Lung (tissue), 11 donors: ENCODE measurements at regions not wholly inside any gene's neighbourhood (a gene's known extent, or its start where the extent isn't known, plus 50 kb on each side); places are given as distances from the start of the nearest gene placed in this dataset.

Source experiments
- ATAC-seq: fragments of 200-7000 bp; cut with Tn5 transposase; one replicate; pipeline ENCODE4 v1.9.1; 2020; ENCODE audit warnings: moderate number of reproducible peaks; ENCODE audit not compliant: insufficient read depth, low FRiP score
- DNase-seq, 3 donors: peaks; one replicate each; pipeline ENCODE4 v3.0.0-alpha.2; 2013 to 2017
- H3K27ac ChIP-seq, 2 donors: one replicate each; pipeline ENCODE4 v1.5.1; 2013; ENCODE audit warnings: mild to moderate bottlenecking in 2 of 2, moderate library complexity in 2 of 2, control low read depth in 1 of 2, inconsistent platforms in 1 of 2, low read depth in 1 of 2, low read length in 1 of 2
- H3K27me3 ChIP-seq, 3 donors: one replicate each; pipeline ENCODE4 v1.5.1; 2013; ENCODE audit warnings: low read length in 2 of 3; ENCODE audit not compliant: control insufficient read depth in 3 of 3, insufficient read depth in 3 of 3
- H3K36me3 ChIP-seq, 4 donors: one replicate each; pipeline ENCODE4 v1.5.1; 2013; ENCODE audit warnings: low read length in 4 of 4, mild to moderate bottlenecking in 1 of 4, moderate library complexity in 1 of 4; ENCODE audit not compliant: control insufficient read depth in 4 of 4, insufficient read depth in 4 of 4
- H3K4me1 ChIP-seq, 5 donors: one replicate each; pipeline ENCODE4 v1.5.1; 2013; ENCODE audit warnings: low read length in 5 of 5, mild to moderate bottlenecking in 2 of 5, moderate library complexity in 1 of 5; ENCODE audit not compliant: control insufficient read depth in 5 of 5, insufficient read depth in 5 of 5
- H3K4me3 ChIP-seq: one replicate; pipeline ENCODE4 v1.5.1; 2013; ENCODE audit warnings: mild to moderate bottlenecking, control low read depth, moderate library complexity
- H3K9ac ChIP-seq, 2 donors: one replicate each; pipeline ENCODE4 v1.5.1; 2013; ENCODE audit warnings: low read length in 2 of 2, control low read depth in 1 of 2; ENCODE audit not compliant: insufficient read depth in 1 of 2
- H3K9me3 ChIP-seq, 4 donors: one replicate each; pipeline ENCODE4 v1.5.1; 2013; ENCODE audit warnings: low read length in 3 of 4, mild to moderate bottlenecking in 1 of 4, moderate library complexity in 1 of 4; ENCODE audit not compliant: control insufficient read depth in 4 of 4, insufficient read depth in 3 of 4
- WGBS, 2 donors: extraction: QIAGEN DNeasy Blood & Tissue Kit; methylation state at CpG; one replicate each; pipeline ENCODE4 v1.1.7; 2013; 5-methylcytosine and 5-hydroxymethylcytosine counted together
- TF ChIP-seq, protein P1 (sequence below): IDR thresholded peaks from 2 replicates; pipeline ENCODE4 v1.5.1; 2012; ENCODE audit warnings: mild to moderate bottlenecking; ENCODE audit errors: control extremely low read depth, extremely low read depth
- donor health status: control.
- donor health status: control.
- donor health status: Bipolar disorder and iron deficiency.
- donor health status: healthy.
- donor health status: DM: yes; HTN: yes; CAD: no.

DNA sequence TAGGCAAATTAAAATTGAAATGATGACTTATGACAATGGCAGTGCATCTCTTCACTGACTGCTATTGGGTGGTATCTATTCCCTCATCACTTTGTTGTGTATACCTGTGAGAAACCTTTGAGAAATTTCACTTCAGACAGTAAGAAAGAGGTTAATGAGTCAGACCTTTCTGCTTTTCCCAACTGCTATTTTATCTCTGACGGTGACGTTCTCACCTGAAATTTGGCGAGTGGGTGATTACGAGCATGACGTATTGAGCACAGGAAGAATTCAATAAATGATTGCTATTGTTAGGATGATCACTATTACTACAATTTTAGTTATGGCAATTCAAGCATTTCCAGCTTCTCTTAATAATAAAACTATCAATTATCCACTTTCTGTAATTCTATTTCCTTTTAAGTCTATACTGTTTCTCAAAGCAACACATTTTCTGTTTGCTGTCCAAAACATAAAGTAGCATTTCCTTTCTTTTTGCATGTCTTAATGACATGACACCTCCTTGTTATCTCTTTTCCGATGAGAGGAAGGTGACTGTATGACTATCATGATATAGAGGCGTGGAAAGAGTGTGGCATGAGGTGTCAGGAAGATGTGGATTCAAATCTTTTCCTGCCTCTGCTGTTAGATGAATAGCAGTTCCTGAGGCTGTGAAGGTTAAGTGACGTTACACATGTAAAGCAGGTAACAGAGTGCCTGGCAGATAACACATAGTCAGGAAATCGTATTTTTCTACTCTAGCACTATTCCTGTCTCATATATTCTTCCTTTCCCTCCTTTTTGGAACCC lies 504.9 kb upstream of the SEMA6D start:
- DNase-seq (no peak), ATAC-seq (no peak)
- no peak overlapping the region for H3K4me3 ChIP-seq
- TF ChIP-seq, protein P1, sequence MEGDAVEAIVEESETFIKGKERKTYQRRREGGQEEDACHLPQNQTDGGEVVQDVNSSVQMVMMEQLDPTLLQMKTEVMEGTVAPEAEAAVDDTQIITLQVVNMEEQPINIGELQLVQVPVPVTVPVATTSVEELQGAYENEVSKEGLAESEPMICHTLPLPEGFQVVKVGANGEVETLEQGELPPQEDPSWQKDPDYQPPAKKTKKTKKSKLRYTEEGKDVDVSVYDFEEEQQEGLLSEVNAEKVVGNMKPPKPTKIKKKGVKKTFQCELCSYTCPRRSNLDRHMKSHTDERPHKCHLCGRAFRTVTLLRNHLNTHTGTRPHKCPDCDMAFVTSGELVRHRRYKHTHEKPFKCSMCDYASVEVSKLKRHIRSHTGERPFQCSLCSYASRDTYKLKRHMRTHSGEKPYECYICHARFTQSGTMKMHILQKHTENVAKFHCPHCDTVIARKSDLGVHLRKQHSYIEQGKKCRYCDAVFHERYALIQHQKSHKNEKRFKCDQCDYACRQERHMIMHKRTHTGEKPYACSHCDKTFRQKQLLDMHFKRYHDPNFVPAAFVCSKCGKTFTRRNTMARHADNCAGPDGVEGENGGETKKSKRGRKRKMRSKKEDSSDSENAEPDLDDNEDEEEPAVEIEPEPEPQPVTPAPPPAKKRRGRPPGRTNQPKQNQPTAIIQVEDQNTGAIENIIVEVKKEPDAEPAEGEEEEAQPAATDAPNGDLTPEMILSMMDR: no peak
- no peaks in the 10 kb centered on the region for H3K27me3 ChIP-seq
- no peak overlapping the region for H3K27ac ChIP-seq
- H3K9ac ChIP-seq: no peak overlapping the region
- no peaks in the 10 kb centered on the region for H3K4me1 ChIP-seq
- H3K9me3 ChIP-seq: no peaks in the 10 kb centered on the region
- H3K36me3 ChIP-seq: no peaks in the 10 kb centered on the region
- WGBS, 2 donors: 54 to 63% methylated on average over 9 of the region's 9 CpGs

DNA sequence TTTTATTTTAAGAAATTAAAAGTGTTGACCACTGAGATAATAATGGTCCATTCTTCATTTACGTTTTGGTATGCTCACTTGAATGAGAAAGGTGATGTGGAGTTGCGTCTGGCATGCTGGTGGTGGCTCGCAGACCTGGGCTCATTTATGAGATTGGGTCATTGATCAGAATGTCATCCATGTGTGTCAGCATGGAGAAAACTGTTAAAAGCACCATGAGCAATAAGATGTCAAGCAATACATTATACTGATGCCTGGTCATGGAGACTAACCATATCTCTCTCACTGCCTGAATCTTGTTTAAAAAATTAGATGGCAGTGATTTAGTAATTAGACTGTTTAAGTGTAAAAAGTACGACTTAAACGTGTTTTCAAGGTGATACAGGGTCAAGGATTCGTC lies 503.4 kb upstream of the SEMA6D start:
- 57 to 70% methylated on average over 6 of the region's 6 CpGs for WGBS, 2 donors
- Histone ChIP-seq H3K27ac (no peak overlapping the region), H3K9ac (no peak overlapping the region), H3K27me3 (no peaks in the 10 kb centered on the region), H3K4me1 (no peaks in the 10 kb centered on the region), H3K9me3 (no peaks in the 10 kb centered on the region), H3K4me3 (no peak overlapping the region), H3K36me3 (no peaks in the 10 kb centered on the region)
- ATAC-seq (no peak), DNase-seq (no peak)
- TF ChIP-seq, protein P1: no peak

DNA sequence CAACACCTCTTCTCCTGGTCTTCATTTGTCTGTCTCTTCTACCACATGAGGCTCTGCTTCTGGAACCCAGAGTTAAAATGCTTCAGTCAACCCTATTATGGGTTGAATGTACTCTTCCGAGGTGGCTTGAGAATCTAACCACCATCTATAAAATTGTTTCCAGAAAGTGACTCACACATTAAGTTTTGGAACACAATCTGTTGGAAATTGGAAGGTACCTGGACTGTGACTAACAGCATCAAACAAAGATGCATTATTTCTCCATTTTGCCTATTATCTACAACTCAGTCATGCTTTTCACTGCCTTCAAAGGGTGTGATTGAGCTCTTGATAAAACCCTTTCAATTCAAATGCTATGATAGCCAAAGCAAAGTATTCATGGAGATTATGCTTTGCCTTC lies 499.0 kb upstream of the SEMA6D start:
- H3K4me3 ChIP-seq: no peak overlapping the region
- TF ChIP-seq, protein P1: no peak
- 88 to 89% methylated on average over 1 of the region's 1 CpG for WGBS, 2 donors
- H3K27me3 ChIP-seq: no peaks in the 10 kb centered on the region
- H3K9ac ChIP-seq: no peak overlapping the region
- H3K36me3 ChIP-seq: no peaks in the 10 kb centered on the region
- ATAC-seq (no peak), DNase-seq (no peak)
- no peaks in the 10 kb centered on the region for H3K4me1 ChIP-seq
- H3K9me3 ChIP-seq: no peaks in the 10 kb centered on the region
- H3K27ac ChIP-seq: no peak overlapping the region

DNA sequence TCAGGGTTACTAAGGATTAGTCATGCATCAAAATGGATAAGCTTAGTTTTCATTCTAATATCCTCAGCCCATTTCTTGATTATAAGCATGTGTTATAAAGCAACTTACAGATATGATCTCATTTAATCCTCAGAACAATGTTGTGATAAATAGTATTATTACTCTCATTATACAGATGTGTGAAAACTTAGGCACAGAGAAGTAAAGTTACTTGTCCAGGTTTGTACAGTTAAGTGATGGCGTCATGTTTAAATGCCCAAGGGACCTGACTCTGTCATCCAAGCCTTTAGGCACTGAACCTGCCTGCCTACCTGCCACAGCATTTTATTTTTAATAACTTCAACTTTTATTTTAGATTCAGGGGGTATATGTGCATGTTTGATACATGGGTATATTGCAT lies 472.9 kb upstream of the SEMA6D start:
- TF ChIP-seq, protein P1: no peak
- no peaks in the 10 kb centered on the region for H3K4me1 ChIP-seq
- H3K9ac ChIP-seq: no peak overlapping the region
- H3K27me3 ChIP-seq: no peaks in the 10 kb centered on the region
- DNase-seq (no peak), ATAC-seq (no peak)
- H3K9me3 ChIP-seq: no peaks in the 10 kb centered on the region
- H3K27ac ChIP-seq: no peak overlapping the region
- no peak overlapping the region for H3K4me3 ChIP-seq
- WGBS, 2 donors: 84 to 88% methylated on average over 1 of the region's 1 CpG
- H3K36me3 ChIP-seq: no peaks in the 10 kb centered on the region
